Colonic mucosa (tissue), 4 donors: ENCODE measurements at regions not wholly inside any gene's neighbourhood (a gene's known extent, or its start where the extent isn't known, plus 50 kb on each side); places are given as distances from the start of the nearest gene placed in this dataset.

Experiments used
- DNase-seq: peaks from one replicate; pipeline ENCODE4 v3.0.0-alpha.2; 2020
- H3K27ac ChIP-seq: fragments of 200-600 bp; one replicate; pipeline ENCODE4 v1.8.0; 2021
- H3K27me3 ChIP-seq: fragments of 200-600 bp; one replicate; pipeline ENCODE4 v1.8.0; 2021
- H3K36me3 ChIP-seq: fragments of 200-600 bp; one replicate; pipeline ENCODE4 v1.8.0; 2021
- H3K4me1 ChIP-seq: fragments of 200-600 bp; one replicate; pipeline ENCODE4 v1.8.0; 2021; ENCODE audit warnings: mild to moderate bottlenecking
- H3K4me3 ChIP-seq: fragments of 200-600 bp; one replicate; pipeline ENCODE4 v1.8.0; 2021
- H3K9ac ChIP-seq, 2 donors: one replicate each; pipeline ENCODE4 v1.7.0; 2013; ENCODE audit warnings: control low read depth in 2 of 2, low read depth in 2 of 2, low read length in 2 of 2
- H3K9me3 ChIP-seq: fragments of 200-600 bp; one replicate; pipeline ENCODE4 v1.8.0; 2021
- CTCF ChIP-seq: fragments of 200-600 bp; IDR thresholded peaks from one replicate; pipeline ENCODE4 v1.8.0; 2022; ENCODE audit warnings: antibody characterized with exemption, mild to moderate bottlenecking
- intact Hi-C: fragments of 100-400 bp; cut with DNase I; formaldehyde crosslinking; loops from one replicate; pipeline ENCODE4 v1.14.1; 2022
- donor health status: healthy.
- donor health status: DM: no; HTN: no; CAD: no.
- donor health status: DM: no; HTN: no; CAD: no.

- Histone ChIP-seq H3K36me3 (no peaks in the 10 kb centered on the region), H3K27ac (no peak overlapping the region), H3K27me3 (no peaks in the 10 kb centered on the region), H3K9me3 (no peaks in the 10 kb centered on the region), H3K4me1 (no peaks in the 10 kb centered on the region), H3K4me3 (no peak overlapping the region), H3K9ac (no peak overlapping the region)
- no peak for TF ChIP-seq CTCF
- DNase-seq = no peak
- intact Hi-C loops = no loop called here
Observed at GRCh38 chr1:223057569-223058093, 85.4 kb downstream of the TLR5 start.
